OCI-LY1 (cell line): ENCODE measurements at regions not wholly inside any gene's neighbourhood (a gene's known extent, or its start where the extent isn't known, plus 50 kb on each side); places are given as distances from the start of the nearest gene placed in this dataset.

Experiments used
- H2AFZ ChIP-seq: fragments of 200-600 bp; sonication (generic), shearing (Covaris generic); 2 replicates; pipeline ENCODE4 v1.6.0; 2014; ENCODE audit warnings: antibody characterized with exemption, mild to moderate bottlenecking, low read length
- H3F3A ChIP-seq: fragments of 200-600 bp; sonication (generic), shearing (Covaris generic); 2 replicates; pipeline ENCODE4 v1.6.0; 2014; ENCODE audit warnings: mild to moderate bottlenecking, antibody characterized with exemption, low read length, moderate library complexity; ENCODE audit not compliant: insufficient read depth
- H3K27ac ChIP-seq: fragments of 200-600 bp; sonication (generic); 2 replicates; pipeline ENCODE4 v1.5.1; 2014; ENCODE audit warnings: low read length, mixed run types, mild to moderate bottlenecking, low read depth; ENCODE audit not compliant: poor library complexity, severe bottlenecking
- H3K27me3 ChIP-seq: fragments of 200-600 bp; sonication (generic); 2 replicates; pipeline ENCODE4 v1.6.0; 2014; ENCODE audit warnings: antibody characterized with exemption, mild to moderate bottlenecking, low read length, moderate library complexity; ENCODE audit not compliant: insufficient read depth
- H3K36me3 ChIP-seq: fragments of 200-600 bp; sonication (generic); 2 replicates; pipeline ENCODE4 v1.6.1; 2014; ENCODE audit warnings: mild to moderate bottlenecking, antibody characterized with exemption, low read length, moderate library complexity, mixed read lengths; ENCODE audit not compliant: insufficient read depth
- H3K4me1 ChIP-seq: fragments of 200-600 bp; sonication (generic); 2 replicates; pipeline ENCODE4 v1.5.1; 2014; ENCODE audit warnings: mild to moderate bottlenecking, low read length, moderate library complexity; ENCODE audit not compliant: insufficient read depth, severe bottlenecking
- H3K4me2 ChIP-seq: fragments of 200-600 bp; sonication (generic), shearing (Covaris generic); 2 replicates; pipeline ENCODE4 v1.6.1; 2014; ENCODE audit warnings: low read length
- H3K4me3 ChIP-seq: fragments of 200-600 bp; sonication (generic); 2 replicates; pipeline ENCODE4 v1.5.1; 2014; ENCODE audit warnings: low read length, low read depth, mild to moderate bottlenecking, mixed read lengths; ENCODE audit not compliant: poor library complexity, severe bottlenecking
- H3K79me2 ChIP-seq: fragments of 200-600 bp; shearing (Covaris generic); 2 replicates; pipeline ENCODE4 v1.6.1; 2016; ENCODE audit warnings: mixed run types, low read length, mixed read lengths; ENCODE audit not compliant: insufficient read depth
- H3K9ac ChIP-seq: fragments of 200-600 bp; sonication (generic), shearing (Covaris generic); 2 replicates; pipeline ENCODE4 v1.6.1; 2014; ENCODE audit warnings: mild to moderate bottlenecking, low read length, mixed read lengths
- H3K9me2 ChIP-seq: fragments of 200-600 bp; sonication (generic), shearing (Covaris generic); 2 replicates; pipeline ENCODE4 v1.6.1; 2014; ENCODE audit warnings: low read depth, mild to moderate bottlenecking, low read length, mixed read lengths
- H3K9me3 ChIP-seq: fragments of 200-600 bp; shearing (Covaris generic); 2 replicates; pipeline ENCODE4 v1.6.1; 2014; ENCODE audit warnings: low read length, mixed read lengths
- H4K20me1 ChIP-seq: fragments of 200-600 bp; sonication (generic), shearing (Covaris generic); 2 replicates; pipeline ENCODE4 v1.6.0; 2016; ENCODE audit warnings: mild to moderate bottlenecking, low read length; ENCODE audit not compliant: insufficient read depth
- EZH2 ChIP-seq: fragments of 200-600 bp; sonication (generic), shearing (Covaris generic); IDR thresholded peaks from 2 replicates; pipeline ENCODE4 v1.8.0; 2017; ENCODE audit warnings: borderline replicate concordance, mixed run types, mild to moderate bottlenecking, antibody characterized with exemption, low read length, moderate library complexity, mixed read lengths
- TF ChIP-seq, protein P1 (sequence below): fragments of 200-600 bp; sonication (generic), shearing (Covaris generic); IDR thresholded peaks from 2 replicates; pipeline ENCODE4 v1.5.1; 2017; ENCODE audit warnings: mild to moderate bottlenecking, antibody characterized with exemption, low read length, moderate library complexity, mixed read lengths

DNA sequence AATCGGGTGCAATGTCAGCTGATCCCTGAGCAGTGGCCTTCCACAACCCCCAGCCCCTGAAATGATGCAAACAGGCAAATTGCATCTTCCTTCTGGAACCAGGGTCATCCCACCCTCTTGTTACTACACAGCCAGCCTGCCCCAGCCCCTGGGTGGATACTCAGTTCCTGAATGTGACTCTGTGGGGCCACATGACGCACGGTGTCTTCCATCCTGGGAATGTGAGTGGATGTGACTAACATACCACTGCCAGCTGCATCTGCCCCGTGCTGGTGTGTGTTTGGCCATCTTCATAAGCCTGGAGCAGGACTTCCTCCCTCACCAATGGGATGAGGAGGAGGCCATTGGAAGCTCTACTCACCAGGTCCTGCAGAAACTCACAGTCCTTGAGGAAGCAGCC is 257.9 kb upstream of the ADAMTS16 start:
- no peaks in the 10 kb centered on the region for H4K20me1 ChIP-seq
- TF ChIP-seq, protein P1, sequence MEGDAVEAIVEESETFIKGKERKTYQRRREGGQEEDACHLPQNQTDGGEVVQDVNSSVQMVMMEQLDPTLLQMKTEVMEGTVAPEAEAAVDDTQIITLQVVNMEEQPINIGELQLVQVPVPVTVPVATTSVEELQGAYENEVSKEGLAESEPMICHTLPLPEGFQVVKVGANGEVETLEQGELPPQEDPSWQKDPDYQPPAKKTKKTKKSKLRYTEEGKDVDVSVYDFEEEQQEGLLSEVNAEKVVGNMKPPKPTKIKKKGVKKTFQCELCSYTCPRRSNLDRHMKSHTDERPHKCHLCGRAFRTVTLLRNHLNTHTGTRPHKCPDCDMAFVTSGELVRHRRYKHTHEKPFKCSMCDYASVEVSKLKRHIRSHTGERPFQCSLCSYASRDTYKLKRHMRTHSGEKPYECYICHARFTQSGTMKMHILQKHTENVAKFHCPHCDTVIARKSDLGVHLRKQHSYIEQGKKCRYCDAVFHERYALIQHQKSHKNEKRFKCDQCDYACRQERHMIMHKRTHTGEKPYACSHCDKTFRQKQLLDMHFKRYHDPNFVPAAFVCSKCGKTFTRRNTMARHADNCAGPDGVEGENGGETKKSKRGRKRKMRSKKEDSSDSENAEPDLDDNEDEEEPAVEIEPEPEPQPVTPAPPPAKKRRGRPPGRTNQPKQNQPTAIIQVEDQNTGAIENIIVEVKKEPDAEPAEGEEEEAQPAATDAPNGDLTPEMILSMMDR, result no peak
- no peak for TF ChIP-seq EZH2
- H3K9me3 ChIP-seq, result no peaks in the 10 kb centered on the region
- H3F3A ChIP-seq, result no peaks in the 10 kb centered on the region
- no peaks in the 10 kb centered on the region for H3K4me1 ChIP-seq
- no peak overlapping the region for H3K4me3 ChIP-seq
- H3K27ac ChIP-seq, result no peak overlapping the region
- H3K27me3 ChIP-seq, result no peaks in the 10 kb centered on the region
- no peaks in the 10 kb centered on the region for H3K79me2 ChIP-seq
- no peak overlapping the region for H3K9ac ChIP-seq
- H2AFZ ChIP-seq, result no peak overlapping the region
- no peaks in the 10 kb centered on the region for H3K9me2 ChIP-seq
- H3K4me2 ChIP-seq, result no peak overlapping the region
- H3K36me3 ChIP-seq, result no peaks in the 10 kb centered on the region

DNA sequence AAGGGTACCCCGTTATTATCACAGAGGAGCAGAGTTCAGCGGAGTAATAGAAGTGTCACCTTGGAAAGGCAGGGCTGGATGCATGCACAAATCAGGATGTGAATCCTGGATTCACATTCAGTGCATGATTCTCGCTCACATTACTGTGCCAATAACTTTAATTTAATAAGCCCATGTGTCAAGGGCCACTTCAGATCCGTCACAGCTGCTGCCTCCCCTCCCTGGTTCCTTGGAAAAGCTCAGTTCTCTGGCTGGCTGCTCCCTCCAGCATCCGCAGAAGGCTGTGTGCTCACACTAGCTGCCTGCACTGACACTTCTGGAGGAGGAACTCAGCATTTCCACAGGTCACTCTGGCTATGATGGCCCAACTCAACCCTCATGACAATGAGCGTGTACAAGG is 256.8 kb upstream of the ADAMTS16 start:
- Histone ChIP-seq H3K9me3 (no peaks in the 10 kb centered on the region), H3K27me3 (no peaks in the 10 kb centered on the region), H3K27ac (no peak overlapping the region), H3F3A (no peaks in the 10 kb centered on the region), H3K79me2 (no peaks in the 10 kb centered on the region), H3K9ac (no peak overlapping the region), H3K9me2 (no peaks in the 10 kb centered on the region), H3K4me2 (no peak overlapping the region), H4K20me1 (no peaks in the 10 kb centered on the region), H2AFZ (no peak overlapping the region), H3K36me3 (no peaks in the 10 kb centered on the region), H3K4me1 (no peaks in the 10 kb centered on the region), H3K4me3 (no peak overlapping the region)
- no peak for TF ChIP-seq EZH2
- TF ChIP-seq, protein P1, result no peak

- H3K4me2 ChIP-seq, result no peak overlapping the region
- H3K27ac ChIP-seq, result no peak overlapping the region
- H3K27me3 ChIP-seq, result 0 out of 2 replicates have a peak, but pooled peaks cover 3% of the 10 kb centered on the region
- H3K4me1 ChIP-seq, result no peaks in the 10 kb centered on the region
- H2AFZ ChIP-seq, result no peak overlapping the region
- H3K9me2 ChIP-seq, result no peaks in the 10 kb centered on the region
- no peak overlapping the region for H3K4me3 ChIP-seq
- H3K9me3 ChIP-seq, result no peaks in the 10 kb centered on the region
- no peaks in the 10 kb centered on the region for H3F3A ChIP-seq
- no peaks in the 10 kb centered on the region for H3K36me3 ChIP-seq
- no peaks in the 10 kb centered on the region for H4K20me1 ChIP-seq
- TF ChIP-seq, protein P1, result no peak
- TF ChIP-seq EZH2, result no peak
- no peak overlapping the region for H3K9ac ChIP-seq
- H3K79me2 ChIP-seq, result no peaks in the 10 kb centered on the region
These were observed 246.9 kb upstream of the ADAMTS16 start for GRCh38 chr5:4893063-4893744.
